ENCODE measurements at regions not wholly inside any gene's neighbourhood (a gene's known extent, or its start where the extent isn't known, plus 50 kb on each side); places are given as distances from the start of the nearest gene placed in this dataset.

GRCh38 chr20:12022126-12022525 lies 104.4 kb downstream of the BTBD3 start:
- H3K56ac ChIP-seq (replicated peaks; ENCODE audit: insufficient read length, low read depth, low read length), result no peak overlapping the region
- H3K36me3 ChIP-seq (ENCODE audit: control insufficient read depth in 2 of 4, insufficient read depth in 4 of 4, low read length in 3 of 4), result no peaks in the 10 kb centered on the region
- H4K8ac ChIP-seq (ENCODE audit: extremely low read depth, insufficient read depth, low read length), result no peak overlapping the region
- no peaks in the 10 kb centered on the region for H3K79me1 ChIP-seq (ENCODE audit: low read depth, low read length)
- H3K4ac ChIP-seq (replicated peaks; ENCODE audit: insufficient read length, low read depth, low read length), result no peak overlapping the region
- H3K4me3 ChIP-seq (ENCODE audit: extremely low read depth in 1 of 4, insufficient read depth in 2 of 4, low read depth in 3 of 4, low read length in 4 of 4), result no peak overlapping the region
- no peak overlapping the region for H2BK120ac ChIP-seq (replicated peaks; ENCODE audit: low read depth, low read length)
- H4K5ac ChIP-seq (ENCODE audit: insufficient read length, low read depth, low read length), result no peak overlapping the region
- no peak overlapping the region for H2BK15ac ChIP-seq (ENCODE audit: low read length)
- H4K20me1 ChIP-seq (replicated peaks in 1 of 2; ENCODE audit: control insufficient read depth in 1 of 2, insufficient read depth in 2 of 2, low read length in 2 of 2), result no peaks in the 10 kb centered on the region
- no peaks in the 10 kb centered on the region for H3K4me1 ChIP-seq (replicated peaks in 1 of 4; ENCODE audit: control insufficient read depth in 3 of 4, insufficient read depth in 4 of 4, low read length in 3 of 4)
- 94% methylated on average over 2 of the region's 2 CpGs; no CpG with 5 or more reads in 1 of the 2 experiments for WGBS, 2 experiments (ENCODE audit: extremely low coverage in 1 of 2, insufficient coverage in 1 of 2, insufficient read length in 1 of 2, insufficient replicate concordance in 2 of 2, low coverage in 1 of 2, low lambda C conversion rate in 2 of 2, missing lambda C conversion rate in 1 of 2)
- ChIA-PET POLR2A (ENCODE audit: partially characterized antibody) (no interaction called here), CTCF (ENCODE audit: partially characterized antibody) (interaction anchor here (1.2 to 2.5 kb wide), 2 partner anchors 10 to 266 kb away, joined by 3 to 23 read pairs; no protein-coding TSS in a partner anchor)
- H3K23me2 ChIP-seq (ENCODE audit: low read depth, low read length), result no peaks in the 10 kb centered on the region; the same call in 1 of the 2 replicates
- H4K91ac ChIP-seq (replicated peaks; ENCODE audit: insufficient read length, low read length), result no peak overlapping the region
- H3K79me2 ChIP-seq (ENCODE audit: control insufficient read depth in 1 of 2, insufficient read depth in 2 of 2, low read length in 2 of 2), result no peaks in the 10 kb centered on the region
- no peak overlapping the region for H3K9ac ChIP-seq (replicated peaks in 1 of 4; ENCODE audit: extremely low read depth in 1 of 4, low read depth in 3 of 4, low read length in 3 of 4)
- H3K14ac ChIP-seq (ENCODE audit: insufficient read length), result no peak overlapping the region
- H2AFZ ChIP-seq (ENCODE audit: low read length), result no peak overlapping the region
- H3K27me3 ChIP-seq (replicated peaks in 1 of 4; ENCODE audit: control insufficient read depth in 3 of 4, extremely low read depth in 1 of 4, insufficient read depth in 3 of 4, low read length in 3 of 4), result no peaks in the 10 kb centered on the region
- no peak overlapping the region for H3K27ac ChIP-seq (ENCODE audit: low read depth, low read length)
- DNase-seq (ENCODE audit: low read depth in 1 of 2, low spot score in 2 of 2) (no peak), FAIRE-seq (no peak)
- H3K23ac ChIP-seq (ENCODE audit: insufficient read length), result no peak overlapping the region
- no peak overlapping the region for H3K4me2 ChIP-seq (ENCODE audit: insufficient read depth in 1 of 2, low read depth in 2 of 2, low read length in 2 of 2)
- H3K9me3 ChIP-seq (ENCODE audit: insufficient read depth in 2 of 2, low read depth in 1 of 2, low read length in 1 of 2), result no peaks in the 10 kb centered on the region
- H3K18ac ChIP-seq (ENCODE audit: extremely low read depth, low read length), result no peak overlapping the region
- no peak overlapping the region for H2BK12ac ChIP-seq (ENCODE audit: low read depth, low read length)
- no peak overlapping the region for H2BK20ac ChIP-seq (ENCODE audit: low read length)
- TF ChIP-seq RFX5 (IDR thresholded peaks at IDR 0.05; ENCODE audit: borderline replicate concordance, low read depth, low read length) (no peak), SP2 (IDR thresholded peaks at IDR 0.05; ENCODE audit: low read length) (no peak), EP300 (IDR thresholded peaks at IDR 0.05; ENCODE audit: borderline replicate concordance in 1 of 2, low read depth in 2 of 2, low read length in 2 of 2) (no peak), CREB1 (IDR thresholded peaks at IDR 0.05) (no peak), HDAC6 (IDR thresholded peaks at IDR 0.05; ENCODE audit: low read depth, low read length) (no peak), ATF3 (IDR thresholded peaks at IDR 0.05; ENCODE audit: insufficient read depth, low read depth, low read length) (no peak), SRF (IDR thresholded peaks at IDR 0.05; ENCODE audit: low read depth, low read length) (no peak), RNF2 (IDR thresholded peaks at IDR 0.05; ENCODE audit: borderline replicate concordance, low read depth, low read length, missing control alignments, poor library complexity, severe bottlenecking) (no peak), TCF12 (IDR thresholded peaks at IDR 0.05; ENCODE audit: low read depth, low read length) (no peak)
- TF ChIP-seq, protein P1, sequence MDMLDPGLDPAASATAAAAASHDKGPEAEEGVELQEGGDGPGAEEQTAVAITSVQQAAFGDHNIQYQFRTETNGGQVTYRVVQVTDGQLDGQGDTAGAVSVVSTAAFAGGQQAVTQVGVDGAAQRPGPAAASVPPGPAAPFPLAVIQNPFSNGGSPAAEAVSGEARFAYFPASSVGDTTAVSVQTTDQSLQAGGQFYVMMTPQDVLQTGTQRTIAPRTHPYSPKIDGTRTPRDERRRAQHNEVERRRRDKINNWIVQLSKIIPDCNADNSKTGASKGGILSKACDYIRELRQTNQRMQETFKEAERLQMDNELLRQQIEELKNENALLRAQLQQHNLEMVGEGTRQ (IDR thresholded peaks at IDR 0.05; ENCODE audit: low read length), result no peak
- no peak overlapping the region for H2AK5ac ChIP-seq (ENCODE audit: low read depth, low read length)
- no peak overlapping the region for H2BK5ac ChIP-seq (ENCODE audit: low read depth, low read length)

All from H1 (cell line).